ENCODE measurements at regions not wholly inside any gene's neighbourhood (a gene's known extent, or its start where the extent isn't known, plus 50 kb on each side); places are given as distances from the start of the nearest gene placed in this dataset.

DNA sequence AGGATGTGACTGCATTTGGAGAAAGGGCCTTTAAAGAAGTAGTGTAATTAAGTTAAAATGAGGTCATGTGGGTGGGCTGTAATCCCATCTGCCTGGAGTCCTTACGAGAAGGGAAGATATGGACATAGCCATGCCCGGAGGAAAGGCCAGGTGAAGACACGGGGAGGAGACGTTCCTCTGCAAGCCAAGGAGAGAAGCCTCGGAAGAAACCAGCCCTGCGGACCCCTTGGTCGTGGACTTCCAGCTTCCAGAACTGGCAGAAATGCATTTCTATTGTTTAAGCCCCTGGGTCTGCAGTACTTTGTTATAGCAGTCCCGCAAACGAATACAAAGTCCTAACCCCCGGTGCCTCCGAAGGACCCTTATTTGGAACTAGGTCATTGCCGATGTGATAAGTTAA lies 87.6 kb upstream of the TAF1B start:
- no peak for DNase-seq (ENCODE audit: low read depth in 1 of 2, low spot score in 1 of 2)

DNA sequence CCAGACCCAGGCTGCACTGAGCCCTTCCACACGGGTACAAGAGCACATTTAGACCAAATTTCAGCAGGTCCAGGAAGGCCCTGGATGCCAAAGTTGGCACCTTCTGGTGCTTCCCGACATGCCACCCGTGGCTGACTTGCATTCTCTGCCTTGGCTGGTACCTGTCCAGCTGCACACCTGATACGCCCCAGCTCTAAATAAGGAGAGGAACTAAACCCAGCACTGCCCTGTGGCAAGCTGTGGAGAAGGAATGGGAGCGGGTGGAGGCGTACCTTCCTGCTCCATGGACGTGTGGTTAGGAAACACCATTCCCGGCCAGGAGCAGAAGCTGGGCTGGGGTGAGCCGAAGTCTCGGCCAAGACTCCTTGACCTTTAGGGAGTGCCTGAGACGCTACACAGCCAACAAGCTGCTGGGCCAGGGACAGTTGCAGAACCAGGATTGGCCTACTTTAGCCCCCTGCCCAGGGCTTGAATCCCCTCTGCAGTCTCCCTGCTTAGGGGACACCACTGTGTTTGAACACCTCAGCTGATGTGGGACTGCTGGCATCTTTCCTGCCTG lies 86.5 kb upstream of the TAF1B start:
- no peak for DNase-seq (ENCODE audit: low read depth in 1 of 2, low spot score in 1 of 2)

GRCh38 chr2:9757501-9758264 lies 85.6 kb upstream of the TAF1B start:
- no peak for DNase-seq (ENCODE audit: low read depth in 1 of 2, low spot score in 1 of 2)

DNA sequence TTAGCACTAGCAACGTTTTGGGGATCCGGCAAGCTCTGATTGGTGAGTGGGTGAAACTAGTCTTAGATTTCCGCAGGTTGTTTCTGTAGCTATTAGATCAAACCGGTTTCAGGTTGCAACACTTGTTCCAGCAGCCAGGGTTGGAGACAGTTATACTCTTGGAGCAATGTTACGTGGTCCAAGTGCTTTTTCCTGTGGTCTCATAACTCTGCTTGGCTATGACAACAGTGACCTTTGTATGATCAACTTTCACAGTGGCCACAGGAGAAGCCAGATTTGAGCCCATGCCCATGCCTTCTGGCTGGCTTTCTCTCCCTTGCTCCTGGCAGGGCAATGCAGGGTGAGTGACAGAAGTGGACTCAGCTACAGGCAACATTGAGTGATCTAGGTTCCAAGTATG lies 84.5 kb upstream of the TAF1B start:
- DNase-seq (ENCODE audit: low read depth in 1 of 2, low spot score in 1 of 2) = no peak

DNA sequence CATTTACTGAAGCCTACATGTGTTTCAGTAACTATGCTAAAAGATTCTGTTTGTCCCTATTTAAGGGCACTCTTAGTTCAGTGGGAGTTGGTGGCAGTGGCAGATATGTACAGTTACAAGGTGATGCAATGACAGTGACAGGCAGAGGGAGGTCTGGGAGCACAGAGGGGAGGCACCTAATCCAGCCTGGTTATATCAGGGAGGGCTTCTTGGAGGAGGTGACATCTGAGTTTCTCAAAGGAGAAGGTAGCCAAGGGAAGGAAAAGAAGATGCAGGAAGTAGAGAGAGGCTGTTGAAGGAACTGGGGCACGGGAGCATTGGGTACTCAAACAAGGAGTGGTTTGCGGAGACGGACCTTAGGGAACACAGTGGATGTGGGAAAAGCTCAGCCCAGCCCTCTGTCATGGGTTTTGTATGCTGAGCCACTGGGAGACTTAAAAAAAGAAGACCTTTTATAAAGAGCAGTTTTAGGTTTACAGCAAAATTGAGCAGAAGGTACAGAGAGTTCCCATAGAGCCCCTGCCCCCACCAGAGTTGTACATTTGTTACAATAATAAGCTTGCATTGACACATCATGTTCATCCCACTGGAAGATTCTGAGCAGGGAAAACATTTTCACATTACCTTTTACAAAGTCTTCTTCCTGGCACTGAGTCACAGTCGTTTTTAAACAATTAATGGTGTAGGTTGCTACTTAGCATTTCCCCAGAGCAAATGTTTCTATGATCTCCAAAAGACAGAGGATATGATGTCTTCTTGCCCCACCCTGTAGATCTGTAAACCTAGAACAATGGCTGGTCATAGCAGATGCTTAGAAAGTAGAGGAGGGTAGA lies 83.0 kb upstream of the TAF1B start:
- no peak for DNase-seq (ENCODE audit: low read depth in 1 of 2, low spot score in 1 of 2)

DNA sequence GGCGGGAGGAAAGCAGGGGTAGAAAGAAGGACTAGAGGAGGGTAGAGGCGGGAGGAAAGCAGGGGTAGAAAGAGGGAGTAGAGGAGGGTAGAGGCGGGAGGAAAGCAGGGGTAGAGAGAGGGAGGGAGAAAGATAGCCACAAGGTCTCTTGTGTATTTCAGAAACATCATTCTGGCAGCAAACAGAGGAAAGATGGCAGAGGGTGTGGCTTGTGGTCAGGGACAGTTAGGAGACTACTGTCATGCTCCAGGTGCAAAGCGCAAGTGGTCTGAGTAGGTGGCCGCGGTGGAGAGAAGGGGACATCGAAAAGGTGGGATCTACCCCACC lies 82.4 kb upstream of the TAF1B start:
- DNase-seq (ENCODE audit: low read depth in 1 of 2, low spot score in 1 of 2) = no peak

- no peak for DNase-seq (ENCODE audit: low read depth in 1 of 2, low spot score in 1 of 2)
Observed at GRCh38 chr2:9761577-9761976, 81.7 kb upstream of the TAF1B start.

DNA sequence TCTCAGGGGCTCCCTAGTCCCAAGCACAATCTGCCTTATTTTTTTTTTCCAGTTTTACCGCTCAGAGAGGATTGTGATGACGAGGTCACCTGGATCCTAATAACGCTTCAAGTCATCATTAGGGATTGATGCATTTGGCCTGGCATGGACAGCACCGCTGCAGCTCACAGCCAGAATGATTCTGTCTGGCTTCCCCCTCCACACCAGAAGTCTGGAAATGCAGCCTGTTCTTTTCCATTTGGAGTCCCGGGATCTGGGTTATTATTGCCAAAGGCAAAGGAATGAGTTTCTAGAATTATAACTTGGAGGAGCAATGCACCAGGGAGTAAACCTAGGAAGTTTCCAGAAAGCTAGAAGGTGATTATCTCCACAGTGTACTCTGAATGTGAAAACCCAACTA lies 81.1 kb upstream of the TAF1B start:
- DNase-seq (ENCODE audit: low read depth in 1 of 2, low spot score in 1 of 2) = no peak

GRCh38 chr2:9762941-9763340 lies 80.3 kb upstream of the TAF1B start:
- DNase-seq (ENCODE audit: low read depth in 1 of 2, low spot score in 1 of 2) = no peak

- no peak for DNase-seq (ENCODE audit: low read depth in 1 of 2, low spot score in 1 of 2)
Observed at GRCh38 chr2:9763356-9764152, 79.7 kb upstream of the TAF1B start.

- DNase-seq (ENCODE audit: low read depth in 1 of 2, low spot score in 1 of 2) = no peak
Observed at GRCh38 chr2:9764153-9764778, 79.0 kb upstream of the TAF1B start.

- DNase-seq (ENCODE audit: low read depth in 1 of 2, low spot score in 1 of 2) = no peak
Observed at GRCh38 chr2:9765611-9766531, 77.4 kb upstream of the TAF1B start.

DNA sequence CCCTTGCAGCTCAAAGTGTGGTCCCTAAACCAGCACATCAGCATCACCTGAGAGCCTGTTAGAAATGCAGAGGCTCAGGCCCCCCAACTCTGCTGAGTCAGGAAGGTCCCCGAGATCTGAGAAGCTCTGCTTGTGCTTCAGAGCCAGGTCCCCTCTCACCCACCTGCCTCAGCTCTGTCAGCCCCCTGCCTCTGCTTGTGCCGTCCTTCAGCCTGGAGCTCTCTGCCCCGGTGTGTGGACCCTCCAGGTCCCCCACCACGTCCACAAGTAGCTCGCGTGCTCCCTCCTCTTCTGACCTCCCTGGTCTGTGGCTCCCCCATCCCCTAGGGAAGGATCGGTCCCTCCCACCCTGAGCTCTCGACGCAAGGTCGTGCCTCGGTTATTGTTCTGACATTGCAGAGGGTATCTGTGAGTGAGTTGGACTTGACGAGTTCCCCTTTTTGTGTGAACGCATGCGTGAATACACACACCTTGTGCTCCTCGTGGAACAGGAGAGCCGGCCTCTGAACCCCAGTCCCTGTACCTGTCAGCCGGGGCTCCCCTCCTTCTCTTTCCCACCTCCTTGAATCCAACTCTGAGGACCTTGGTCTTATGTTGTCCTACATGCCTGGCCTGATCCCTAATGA lies 75.5 kb upstream of the TAF1B start:
- DNase-seq (ENCODE audit: low read depth in 1 of 2, low spot score in 1 of 2) = no peak

GRCh38 chr2:9768388-9768787 lies 74.9 kb upstream of the TAF1B start:
- no peak for DNase-seq (ENCODE audit: low read depth in 1 of 2, low spot score in 1 of 2)

DNA sequence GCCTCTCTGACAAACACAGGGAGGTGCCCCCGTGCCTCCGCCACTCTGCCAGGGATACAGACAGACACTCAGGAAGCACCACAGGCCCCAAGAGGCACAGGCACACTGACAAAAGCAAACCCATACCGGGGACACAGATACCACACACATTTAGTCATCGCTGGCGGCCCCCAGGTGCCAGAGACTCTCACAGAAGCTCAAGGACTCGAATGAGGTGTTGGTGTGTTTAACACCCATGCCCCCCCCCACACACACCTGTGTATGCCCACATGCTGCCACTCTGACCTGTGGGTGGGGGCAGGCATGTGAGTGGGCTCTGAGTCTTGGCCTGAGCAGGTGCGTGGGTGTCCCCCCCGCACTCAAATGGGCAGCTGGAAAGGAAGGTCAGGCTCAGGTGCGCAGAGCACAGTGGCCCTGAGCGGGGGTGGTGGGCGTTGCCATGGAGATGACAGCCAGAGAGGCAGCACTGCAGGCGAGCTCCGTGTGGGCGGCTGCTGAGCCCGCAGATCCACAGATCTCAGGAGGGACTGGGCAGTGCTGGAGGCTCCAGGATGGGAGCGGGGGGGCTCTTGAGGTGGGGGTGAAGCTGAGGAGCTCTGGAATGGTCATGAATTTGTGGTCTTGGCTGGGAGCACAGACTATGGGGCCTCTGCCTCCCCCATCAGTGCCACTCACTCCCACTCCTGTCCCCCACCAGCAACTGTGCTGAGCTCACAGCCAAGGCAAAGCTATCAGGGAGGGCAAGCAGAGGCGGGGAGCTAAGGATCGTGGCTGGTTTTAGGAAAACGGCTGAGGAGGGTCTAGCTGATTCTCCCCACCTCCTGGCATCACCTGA lies 73.9 kb upstream of the TAF1B start:
- DNase-seq (ENCODE audit: low read depth in 1 of 2, low spot score in 1 of 2) = no peak

GRCh38 chr2:9770006-9770307 lies 73.3 kb upstream of the TAF1B start:
- DNase-seq (ENCODE audit: low read depth in 1 of 2, low spot score in 1 of 2) = no peak

DNA sequence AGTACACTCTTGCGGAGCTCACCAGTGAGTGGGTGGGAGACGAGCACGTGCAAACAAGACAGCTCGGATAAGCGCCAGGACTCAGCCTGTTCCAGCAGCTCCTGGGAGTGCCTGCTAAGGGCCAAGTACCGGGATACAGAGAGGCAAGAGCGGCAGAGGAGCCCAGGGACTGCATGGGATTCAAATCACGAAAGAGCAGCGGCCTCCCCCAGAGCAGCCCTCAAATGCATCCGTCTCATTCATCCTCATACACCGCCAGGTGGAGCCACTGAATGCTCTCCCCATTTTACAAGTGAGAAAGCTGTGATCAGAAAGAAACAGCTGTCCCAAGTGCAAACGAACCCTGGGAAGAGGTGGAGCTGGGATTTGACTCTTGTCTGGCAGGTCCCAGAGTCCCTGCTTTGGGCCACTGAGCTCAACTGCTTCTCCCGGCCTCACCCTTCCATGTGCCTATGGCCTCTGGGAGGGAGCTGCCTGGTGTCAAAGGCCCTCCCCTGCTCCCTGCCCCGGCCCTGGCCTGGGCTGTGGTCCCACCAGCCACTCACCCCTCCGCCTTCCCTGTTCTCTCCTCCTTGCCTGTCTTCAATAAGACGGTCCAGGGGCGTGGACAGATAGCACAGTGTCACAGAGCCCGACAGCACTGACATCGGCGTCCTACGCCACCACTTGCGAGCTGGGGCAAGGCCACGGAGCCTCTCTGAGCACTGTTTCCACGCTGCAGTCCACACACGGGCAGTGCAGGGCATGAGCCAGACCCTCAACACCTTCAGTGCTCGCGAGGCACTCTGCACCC lies 72.8 kb upstream of the TAF1B start:
- DNase-seq (ENCODE audit: low read depth in 1 of 2, low spot score in 1 of 2) = no peak

DNA sequence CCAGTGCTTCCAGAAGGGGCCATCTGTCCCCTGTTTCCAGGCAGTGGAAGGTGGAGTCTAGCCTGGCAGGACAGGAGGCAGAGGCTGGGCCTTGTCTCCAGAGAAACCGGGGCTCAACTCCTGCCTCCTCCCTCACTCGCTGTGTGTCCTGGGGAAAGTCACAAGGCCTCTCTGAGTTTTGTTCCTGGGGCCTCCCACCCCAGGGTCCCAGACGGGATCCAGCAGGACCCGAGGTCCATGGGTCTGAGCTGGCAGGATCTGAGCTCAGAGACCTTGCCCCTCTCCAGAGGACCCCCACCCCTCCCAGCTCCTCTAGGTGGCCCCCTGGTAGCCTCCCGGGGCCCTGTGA lies 72.2 kb upstream of the TAF1B start:
- no peak for DNase-seq (ENCODE audit: low read depth in 1 of 2, low spot score in 1 of 2)
